ENCODE measurements at regions not wholly inside any gene's neighbourhood (a gene's known extent, or its start where the extent isn't known, plus 50 kb on each side); places are given as distances from the start of the nearest gene placed in this dataset.

DNA sequence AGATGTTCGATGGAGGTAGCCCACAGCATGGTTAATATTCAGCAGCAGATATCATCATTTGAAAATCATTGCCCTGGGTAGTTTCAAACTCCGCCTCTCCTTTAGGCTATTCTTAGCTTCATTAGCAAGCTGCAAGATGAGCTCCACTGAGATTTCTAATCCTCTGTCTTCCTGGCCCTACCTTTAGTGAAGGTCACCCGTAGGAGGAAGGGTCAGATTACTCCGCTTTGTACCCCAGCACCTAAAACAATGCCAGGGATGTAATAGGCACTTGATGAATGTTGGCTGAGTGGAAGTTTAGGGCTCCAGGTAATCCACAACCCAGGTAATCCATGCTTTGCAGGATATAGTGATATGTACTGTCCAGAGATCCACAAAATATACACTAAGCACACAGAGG lies 260.1 kb upstream of the MTNR1B start:
- DNase-seq (ENCODE audit: low read depth): no peak

DNA sequence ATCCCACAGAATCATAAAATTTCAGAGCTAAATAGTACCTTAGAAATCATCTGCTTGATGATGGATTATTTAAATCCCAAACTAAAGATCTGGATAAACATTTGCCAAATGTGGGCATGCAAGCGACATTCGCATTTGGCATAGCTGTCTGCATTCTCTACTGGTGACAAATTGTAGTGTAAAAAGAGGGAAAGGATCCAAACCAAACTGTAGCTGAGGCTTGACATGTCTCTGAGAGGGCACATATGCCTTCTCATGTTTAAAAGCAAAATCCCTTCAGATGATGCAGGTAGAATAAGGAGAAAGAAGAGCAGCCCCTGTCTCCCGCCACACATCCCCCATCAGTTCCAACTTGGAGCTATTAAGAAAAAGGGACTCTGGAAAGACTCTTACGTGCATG lies 257.5 kb upstream of the MTNR1B start:
- no peak for DNase-seq (ENCODE audit: low read depth)

DNA sequence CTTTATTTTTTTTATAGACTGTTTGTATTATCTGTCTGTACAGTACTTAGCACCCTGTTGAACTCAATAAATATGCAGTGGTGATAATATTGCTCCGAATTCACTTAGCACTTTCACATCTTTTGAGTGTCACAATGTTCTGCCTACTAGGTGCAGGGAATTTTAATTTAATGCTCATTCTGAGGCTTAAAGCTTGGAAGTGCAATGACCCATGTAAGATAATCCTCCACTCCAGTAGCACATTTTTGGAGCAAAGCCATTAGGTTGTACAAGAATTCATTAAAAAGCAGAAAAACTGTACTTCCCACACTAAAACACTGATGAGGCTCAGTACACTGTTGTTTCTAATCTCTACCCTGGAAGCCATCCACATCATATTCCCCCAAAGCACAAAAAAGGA lies 255.3 kb upstream of the MTNR1B start:
- no peak for DNase-seq (ENCODE audit: low read depth)

DNA sequence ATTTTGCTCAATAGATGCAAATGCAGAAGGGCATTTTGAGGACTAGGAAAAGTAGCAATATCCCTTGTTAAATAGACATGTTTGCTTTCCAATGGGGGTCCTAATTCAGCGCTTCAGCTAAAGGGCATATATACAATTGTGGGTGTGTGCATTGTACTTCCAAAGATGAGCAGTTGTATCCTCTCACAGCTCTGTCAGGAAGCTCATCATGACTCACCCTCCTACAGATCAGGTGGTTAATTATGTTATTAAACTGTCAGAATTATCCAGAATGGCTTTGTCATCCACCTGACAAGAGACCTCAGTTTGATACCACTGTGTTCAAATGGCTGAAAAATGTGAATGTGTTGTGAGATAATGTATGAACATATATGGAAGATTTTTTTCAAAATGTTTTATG lies 252.2 kb upstream of the MTNR1B start:
- no peak for DNase-seq (ENCODE audit: low read depth)

DNA sequence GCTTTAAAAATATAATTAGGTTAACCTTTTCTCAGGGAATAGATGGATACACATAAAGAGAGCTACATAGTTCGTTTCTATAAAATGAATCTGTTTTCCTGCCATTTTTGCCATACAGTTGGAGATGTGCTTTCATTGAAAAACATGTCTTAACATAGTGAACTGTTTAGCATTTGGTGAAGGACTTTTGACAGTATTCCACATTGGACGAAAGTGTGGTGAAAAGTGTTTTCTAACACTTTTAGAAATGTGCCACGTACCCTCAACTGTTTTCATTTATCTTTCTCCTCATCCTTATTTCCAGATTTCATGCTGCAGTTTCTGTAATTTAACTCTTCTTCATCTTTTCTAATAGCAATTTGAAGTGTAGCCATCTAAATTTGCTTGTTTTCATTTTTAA lies 249.1 kb upstream of the MTNR1B start:
- no peak for DNase-seq (ENCODE audit: low read depth)

DNA sequence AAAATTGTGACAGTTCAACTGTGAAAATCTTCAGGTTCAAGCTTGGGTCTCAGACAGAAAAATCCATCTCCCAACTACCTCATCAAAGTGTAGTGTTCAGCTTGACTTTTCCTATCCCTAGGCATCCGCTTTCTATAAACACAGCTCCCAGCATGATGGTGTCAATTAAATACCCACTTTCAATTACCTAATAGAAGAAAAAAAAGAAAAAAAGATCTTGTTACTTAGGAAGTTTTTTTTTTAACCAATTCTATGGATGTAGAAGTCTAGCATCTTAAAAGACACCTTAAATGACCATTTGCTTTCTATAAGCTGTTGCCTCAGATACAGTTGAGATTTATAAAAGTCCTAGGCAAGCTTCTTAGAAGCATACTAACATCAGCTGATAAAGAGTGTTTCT lies 244.1 kb upstream of the MTNR1B start:
- no peak for DNase-seq (ENCODE audit: low read depth)

DNA sequence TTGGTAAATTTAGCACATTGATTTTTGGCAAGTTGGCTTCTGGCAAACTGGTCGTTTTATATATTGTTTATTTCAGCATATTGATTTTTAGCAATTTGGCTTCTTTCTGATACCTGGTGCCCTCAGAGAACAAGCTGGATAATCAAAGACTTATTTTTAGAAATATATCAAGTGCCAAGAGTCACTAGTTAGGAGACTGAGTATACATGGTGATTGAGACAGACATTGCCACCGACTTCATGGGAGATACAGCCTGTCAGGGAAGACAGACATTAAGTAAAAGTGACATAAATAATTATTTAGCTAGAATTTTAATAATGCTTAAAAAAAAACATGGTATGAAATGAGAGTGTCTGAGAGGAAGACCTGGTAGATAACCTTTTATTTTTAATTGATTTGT lies 242.3 kb upstream of the MTNR1B start:
- no peak for DNase-seq (ENCODE audit: low read depth)

DNA sequence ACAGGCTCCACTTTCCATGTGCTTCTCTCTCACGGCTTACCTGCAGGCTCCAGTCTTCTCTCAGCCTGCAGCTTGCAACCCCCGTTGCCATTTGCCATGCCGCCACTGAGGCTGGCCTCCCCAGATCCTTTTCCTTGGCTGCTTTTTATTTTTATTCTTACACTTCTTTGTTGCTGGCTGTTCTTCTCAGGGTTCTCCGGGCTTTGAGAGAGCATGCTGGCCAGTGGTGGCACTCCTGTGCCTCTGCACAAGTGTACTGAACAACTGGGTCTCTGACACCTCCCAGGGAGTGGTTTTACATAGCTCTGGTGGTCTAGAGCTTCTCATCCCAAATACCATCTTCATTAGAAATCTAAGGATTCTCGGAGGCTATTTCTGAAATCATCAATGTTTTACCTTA lies 241.7 kb upstream of the MTNR1B start:
- DNase-seq (ENCODE audit: low read depth): no peak

DNA sequence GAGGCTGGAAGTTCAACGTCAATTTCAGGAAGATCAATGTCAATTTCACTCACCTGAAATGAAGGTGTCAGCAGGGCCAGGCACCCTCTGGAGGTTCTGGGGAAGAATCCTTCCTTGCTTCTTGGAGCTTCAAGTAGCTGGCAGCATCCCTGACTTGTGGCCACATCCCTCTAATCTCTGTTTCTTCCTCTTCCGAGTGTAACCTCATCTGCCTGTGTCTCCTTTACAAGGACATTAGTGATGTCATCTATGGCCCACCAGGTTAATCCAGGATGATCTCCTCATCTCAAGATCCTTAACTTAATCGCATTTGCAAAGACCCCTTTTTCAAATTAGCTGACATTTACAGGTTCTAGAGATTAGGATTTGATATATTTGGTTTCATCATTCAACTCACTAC lies 240.8 kb upstream of the MTNR1B start:
- DNase-seq (ENCODE audit: low read depth): no peak

DNA sequence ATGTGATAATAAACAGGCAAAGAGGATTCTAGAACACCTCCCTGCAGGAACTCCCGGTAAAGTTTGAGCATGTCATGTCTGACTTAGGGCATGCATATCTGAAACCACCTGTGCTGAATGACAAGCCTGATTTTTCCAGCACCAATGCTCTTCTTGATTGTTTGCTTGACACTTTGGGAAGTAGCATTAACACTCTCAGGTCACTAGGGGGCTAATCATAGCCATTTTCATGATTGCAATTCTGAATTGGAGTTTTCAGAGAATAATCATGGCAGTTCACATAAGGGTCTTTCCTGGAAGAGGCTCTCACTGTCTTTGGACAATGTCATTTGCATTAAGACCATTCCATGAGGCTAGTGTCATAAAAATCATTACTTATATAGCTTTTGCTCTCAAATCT lies 234.4 kb upstream of the MTNR1B start:
- no peak for DNase-seq (ENCODE audit: low read depth)

DNA sequence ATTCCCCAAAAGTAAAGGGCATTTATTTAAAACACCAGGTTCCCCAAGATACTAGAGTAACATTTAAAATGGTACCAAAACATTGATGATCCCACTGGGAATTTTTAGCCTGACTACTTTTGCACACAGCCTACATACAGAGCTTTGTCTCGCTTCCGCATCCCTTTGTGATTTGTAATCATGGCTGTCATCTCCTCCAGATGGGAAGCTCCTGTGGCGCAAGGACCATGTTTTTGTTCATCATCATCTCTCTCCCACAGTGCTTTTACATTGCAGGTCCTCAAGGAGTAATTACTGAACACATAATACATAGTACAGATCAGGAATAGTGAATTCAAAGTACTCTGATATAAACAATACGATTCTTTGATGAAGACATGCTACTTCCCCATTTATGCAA lies 231.2 kb upstream of the MTNR1B start:
- no peak for DNase-seq (ENCODE audit: low read depth)

DNA sequence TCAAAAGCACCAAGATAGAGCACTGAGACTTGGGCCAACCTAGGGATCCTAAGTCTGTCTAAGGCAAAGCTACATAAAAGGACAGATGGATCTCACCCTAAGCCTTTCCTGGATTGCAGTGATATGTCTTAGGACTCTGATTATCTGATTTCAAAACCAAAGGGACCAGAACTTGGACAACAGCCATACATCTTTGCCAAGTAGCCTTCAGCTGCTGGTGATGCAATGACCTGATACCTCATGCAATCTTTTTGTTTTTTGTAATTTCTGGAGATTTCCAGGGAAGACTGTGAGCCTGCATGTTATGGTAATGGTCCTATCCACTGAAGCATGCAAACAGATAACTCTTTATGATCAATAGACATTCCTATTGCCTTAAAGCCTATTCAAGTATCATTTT lies 230.4 kb upstream of the MTNR1B start:
- DNase-seq (ENCODE audit: low read depth): peak; percentile 77

DNA sequence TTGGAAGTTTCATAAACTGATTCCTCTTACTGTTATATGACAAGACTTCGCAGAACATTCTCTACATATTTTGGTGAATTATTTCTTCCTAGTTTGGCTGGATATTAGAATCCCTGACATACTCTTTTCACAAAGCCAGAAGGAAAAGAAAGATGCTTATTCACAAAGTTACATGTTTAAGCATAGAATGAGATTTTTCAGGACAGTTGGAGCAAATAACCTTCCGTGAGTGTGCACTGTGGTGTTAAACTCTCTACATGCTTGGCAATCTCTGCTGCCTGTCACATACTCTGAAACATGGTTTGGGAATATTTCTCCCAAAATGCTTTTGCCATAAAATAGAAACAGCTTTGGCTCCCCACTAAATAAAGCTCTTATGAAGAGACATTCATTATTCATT lies 230.0 kb upstream of the MTNR1B start:
- no peak for DNase-seq (ENCODE audit: low read depth)

DNA sequence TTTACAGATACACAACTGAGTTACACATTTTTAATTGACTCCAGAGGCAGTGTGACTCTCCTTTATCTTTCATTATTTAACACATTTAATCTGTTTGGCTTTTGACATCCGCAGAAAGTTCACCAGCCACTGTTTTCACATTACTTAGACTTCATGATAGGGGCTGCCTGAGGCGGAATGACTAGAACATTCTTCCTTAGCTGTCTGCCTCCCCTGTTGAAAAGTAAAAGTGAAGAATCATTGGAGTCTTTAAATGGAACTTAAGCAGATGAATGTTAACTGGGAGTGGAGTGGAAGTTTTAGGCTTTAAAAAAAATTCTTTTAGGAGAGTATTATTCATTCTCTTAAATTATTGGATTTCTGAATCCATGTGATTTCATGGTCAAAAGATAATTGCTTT lies 229.2 kb upstream of the MTNR1B start:
- DNase-seq (ENCODE audit: low read depth): no peak

DNA sequence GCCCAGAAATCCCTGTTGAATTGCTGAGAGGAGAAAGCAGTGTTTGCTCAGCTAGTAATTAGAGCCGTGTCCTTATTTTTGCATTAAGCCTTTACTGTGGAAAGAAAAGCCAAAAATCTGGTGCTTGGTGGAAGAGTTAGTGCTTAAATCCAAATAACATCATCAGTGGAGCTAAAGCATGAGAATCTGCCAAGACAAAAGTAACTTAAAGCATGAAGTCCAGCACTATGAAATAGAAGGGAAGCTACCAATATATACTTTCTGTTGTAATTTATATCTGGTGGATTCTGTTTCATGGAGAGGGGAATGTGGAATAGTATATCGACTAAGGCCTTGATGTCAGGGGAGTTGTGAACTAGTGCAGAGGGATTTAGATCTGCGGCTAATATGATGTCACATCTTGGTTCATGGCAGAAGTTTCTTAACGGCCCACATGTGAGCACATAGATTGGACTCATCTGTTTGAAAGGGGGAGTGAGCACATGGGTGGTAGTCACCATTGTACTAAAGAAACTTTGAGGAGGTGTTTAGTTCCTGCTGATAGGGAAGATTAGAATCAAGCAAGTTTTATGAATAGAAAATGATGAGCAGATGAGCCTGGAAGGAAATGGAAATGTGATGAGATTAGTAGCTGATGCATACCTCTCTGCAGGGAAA lies 224.4 kb upstream of the MTNR1B start:
- DNase-seq (ENCODE audit: low read depth): no peak

DNA sequence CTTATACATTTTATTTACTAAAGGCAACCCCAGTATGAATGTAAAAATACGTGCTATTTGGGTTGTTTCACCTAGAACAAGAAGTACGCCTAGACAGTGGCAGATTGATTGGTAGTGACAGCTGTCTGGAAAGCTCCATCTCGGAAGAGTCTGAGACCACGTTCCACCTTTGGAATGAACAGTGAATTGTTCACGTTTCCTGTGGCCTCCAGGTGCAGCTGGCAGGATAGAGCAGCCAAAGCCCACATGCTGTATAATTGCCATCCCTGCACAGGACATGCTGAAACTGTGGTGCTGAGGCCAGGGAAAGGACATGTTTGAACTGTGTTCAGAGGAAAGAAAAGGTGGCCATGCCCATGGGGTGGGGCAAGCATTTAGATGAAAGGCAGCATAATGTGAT lies 218.7 kb upstream of the MTNR1B start:
- no peak for DNase-seq (ENCODE audit: low read depth)

DNA sequence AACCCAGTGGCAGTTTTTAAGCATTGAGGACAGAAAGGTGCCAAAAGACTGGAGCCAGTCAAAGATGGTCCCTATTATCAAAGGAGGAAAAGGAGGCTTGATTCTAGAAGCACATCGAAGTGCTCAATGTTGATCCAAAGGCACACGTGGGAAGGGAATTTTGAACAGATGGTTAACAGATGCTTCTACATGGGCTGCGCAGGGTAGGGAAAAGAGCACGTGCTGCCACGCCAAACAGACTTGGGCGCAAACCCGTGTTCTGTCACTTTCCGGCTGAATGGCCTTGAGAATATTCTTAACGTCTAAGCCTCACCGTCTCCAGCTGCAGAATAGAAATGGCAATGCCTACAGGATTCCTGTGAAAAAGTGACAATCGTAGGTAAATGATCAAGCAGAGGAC lies 217.9 kb upstream of the MTNR1B start:
- DNase-seq (ENCODE audit: low read depth): no peak

DNA sequence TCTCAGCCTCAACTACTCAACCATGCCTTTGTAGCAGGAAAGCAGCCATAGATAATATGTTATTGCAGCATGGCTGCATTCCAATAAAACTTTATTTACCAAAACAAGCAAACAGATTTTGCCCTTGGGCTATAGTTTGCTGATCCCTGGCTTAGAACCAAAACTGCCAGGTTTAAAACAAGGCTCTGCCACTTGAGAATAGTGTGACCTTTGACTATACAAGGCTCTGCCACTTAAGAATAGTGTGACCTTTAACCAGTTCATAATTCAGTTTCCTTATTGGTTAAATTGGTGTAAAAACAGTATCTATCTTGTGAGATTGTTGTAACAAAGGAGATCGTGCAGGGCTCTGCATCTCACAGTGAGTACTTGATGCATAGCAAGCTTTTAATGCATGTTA lies 217.3 kb upstream of the MTNR1B start:
- no peak for DNase-seq (ENCODE audit: low read depth)

DNA sequence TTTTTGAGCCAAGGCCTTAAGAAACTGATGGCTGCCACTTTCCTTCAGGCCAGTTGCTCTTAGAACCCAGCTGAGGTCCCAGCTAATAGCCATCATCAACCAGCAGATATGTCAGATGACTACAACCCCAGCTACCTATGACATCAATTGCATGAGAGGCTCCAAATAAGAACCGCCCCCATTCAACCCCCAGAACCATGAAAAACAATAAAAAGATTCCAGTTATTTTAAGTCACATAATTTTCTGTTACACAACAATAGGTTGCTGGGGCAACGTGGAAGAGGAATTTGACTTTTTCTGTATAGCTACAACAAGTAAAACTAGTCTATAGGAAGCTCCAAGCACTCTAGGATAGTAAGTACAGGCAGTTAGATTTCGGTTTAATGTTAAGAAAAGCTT lies 216.3 kb upstream of the MTNR1B start:
- no peak for DNase-seq (ENCODE audit: low read depth)

DNA sequence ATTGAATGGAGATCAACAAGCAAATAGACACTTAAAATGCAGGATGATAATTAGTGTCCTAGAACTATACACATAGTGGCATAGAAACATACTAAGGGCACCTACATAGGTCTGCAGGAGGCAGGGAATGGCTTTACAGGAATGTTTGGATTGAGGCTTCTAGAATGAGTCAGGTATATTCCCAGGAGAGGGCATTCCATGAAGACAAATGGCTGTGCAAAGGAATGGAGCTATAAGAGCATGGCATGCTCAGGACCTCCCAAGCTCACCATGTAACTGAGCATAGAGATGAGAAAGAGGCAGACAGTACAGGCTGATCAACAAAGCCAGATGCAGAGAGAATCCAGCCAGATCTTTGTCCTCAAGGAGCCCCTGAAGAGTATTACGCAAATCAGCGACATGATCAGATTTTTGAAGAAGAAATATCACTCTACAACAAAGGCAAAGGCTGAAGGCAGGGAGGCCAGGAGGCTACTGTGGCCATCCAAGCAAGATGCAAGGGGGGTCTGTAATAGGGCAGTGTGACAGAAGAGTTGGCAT lies 211.1 kb upstream of the MTNR1B start:
- no peak for DNase-seq (ENCODE audit: low read depth)

DNA sequence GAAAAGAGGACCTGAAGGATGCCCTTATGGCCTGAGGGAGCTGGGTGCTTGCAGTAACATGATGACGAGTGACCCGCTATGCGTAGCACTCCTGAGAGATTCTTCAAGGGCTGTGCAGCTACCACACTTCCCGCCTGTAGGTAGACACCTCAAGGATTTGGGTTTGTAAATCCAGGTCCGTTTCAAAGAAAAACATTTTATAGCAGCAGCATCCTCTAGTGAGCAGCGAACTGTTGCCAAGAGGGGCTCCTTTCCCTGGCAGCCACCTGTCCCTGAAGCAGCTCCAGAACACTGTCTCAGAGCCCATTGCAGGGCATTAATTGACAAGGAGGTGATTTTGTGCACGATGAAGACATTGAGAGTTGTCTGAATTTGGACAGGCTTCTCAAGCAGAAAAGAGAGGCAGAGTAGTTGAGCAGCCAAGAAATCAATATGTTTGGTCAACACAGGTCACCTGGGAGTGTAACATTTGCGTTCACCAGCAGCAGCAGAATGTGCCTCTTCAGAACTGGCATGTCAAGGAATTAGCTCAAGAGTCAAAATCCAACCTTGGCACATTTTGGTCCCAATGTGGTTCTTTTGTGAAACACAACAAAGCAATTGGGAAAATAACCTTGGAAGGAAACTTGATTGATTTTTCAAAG lies 209.8 kb upstream of the MTNR1B start:
- DNase-seq (ENCODE audit: low read depth): no peak

DNA sequence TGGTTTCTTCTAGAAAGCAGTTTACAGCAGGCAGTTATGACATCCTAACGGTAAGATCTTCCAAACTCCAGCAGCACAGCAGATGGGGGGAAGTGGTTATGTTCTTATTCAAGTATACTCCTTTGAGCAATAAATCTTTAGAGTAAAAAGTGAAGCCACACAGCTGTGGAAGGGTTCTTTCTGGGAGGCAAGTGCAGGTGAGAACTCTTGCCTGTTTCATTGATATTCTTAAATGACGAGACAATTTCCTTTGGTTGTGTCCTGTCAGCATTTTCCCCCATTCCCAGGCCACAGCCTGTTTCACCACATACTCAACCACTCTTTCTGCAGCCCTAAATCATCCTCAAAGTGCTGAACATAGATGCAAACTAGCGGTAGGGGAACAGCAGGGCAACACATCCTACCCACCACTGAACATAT lies 207.3 kb upstream of the MTNR1B start:
- no peak for DNase-seq (ENCODE audit: low read depth)

DNA sequence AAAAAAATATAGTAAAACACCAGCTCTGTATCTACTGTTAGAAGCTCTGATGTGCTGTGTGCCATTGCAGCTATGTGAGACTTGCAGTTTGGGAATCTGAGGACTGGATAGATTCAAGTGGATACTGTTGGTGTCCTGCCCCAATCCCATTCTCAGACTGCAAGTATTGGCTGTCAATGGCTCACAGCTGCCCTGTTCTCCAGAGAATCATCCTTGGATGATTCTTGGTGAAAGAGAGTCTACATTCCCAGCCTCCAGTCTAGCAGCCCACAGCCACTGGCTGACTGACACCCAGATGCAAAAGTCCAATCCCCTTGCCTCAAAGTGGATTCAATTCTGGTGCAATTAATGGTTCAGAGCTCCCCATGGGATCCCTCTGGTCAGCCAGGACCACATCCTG lies 206.1 kb upstream of the MTNR1B start:
- DNase-seq (ENCODE audit: low read depth): no peak

DNA sequence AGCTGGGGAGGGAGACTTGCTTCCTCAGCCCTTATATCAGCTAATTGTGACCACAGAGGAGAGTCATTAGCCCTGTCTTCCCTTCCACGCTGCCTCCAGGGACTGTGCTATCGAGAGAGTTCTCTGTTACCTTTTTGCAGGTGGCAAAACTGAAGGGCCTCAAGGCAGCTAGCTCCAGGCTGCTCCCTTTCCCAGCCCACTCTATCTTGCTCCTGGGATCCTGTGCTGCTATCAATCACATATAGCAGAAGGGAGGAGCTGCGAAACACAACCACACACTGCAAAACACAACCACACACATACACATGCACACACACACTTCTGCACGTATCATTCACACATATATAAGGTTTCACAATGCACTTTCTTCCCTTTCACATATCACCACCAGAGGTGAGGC lies 205.3 kb upstream of the MTNR1B start:
- DNase-seq (ENCODE audit: low read depth): no peak
